ENCODE measurements at regions not wholly inside any gene's neighbourhood (a gene's known extent, or its start where the extent isn't known, plus 50 kb on each side); places are given as distances from the start of the nearest gene placed in this dataset.

GRCh38 chr9:567747-568305, 273.7 kb upstream of the DMRT1 start:
- Histone ChIP-seq H3K27ac (ENCODE audit: extremely low read length, insufficient read depth, low read length) (no peak overlapping the region), H4K20me1 (ENCODE audit: insufficient read depth, low read length) (no peaks in the 10 kb centered on the region), H3K79me2 (ENCODE audit: insufficient read depth, low read length) (no peaks in the 10 kb centered on the region), H3K4me1 (ENCODE audit: insufficient read depth, low read length) (peaks cover 7% of the 10 kb centered on the region), H3K9me3 (ENCODE audit: low read length) (no peaks in the 10 kb centered on the region), H2AFZ (ENCODE audit: low read length) (no peak overlapping the region), H3K4me2 (ENCODE audit: low read depth, low read length) (no peak overlapping the region), H3K36me3 (replicated peaks in 1 of 2; ENCODE audit: control insufficient read depth in 1 of 2, insufficient read depth in 2 of 2, low read length in 2 of 2) (no peaks in the 10 kb centered on the region), H3K27me3 (ENCODE audit: control insufficient read depth in 1 of 2, insufficient read depth in 2 of 2, low read length in 2 of 2) (no peaks in the 10 kb centered on the region), H3K9ac (ENCODE audit: insufficient read depth, low read depth, low read length) (no peak overlapping the region), H3K4me3 (replicated peaks in 1 of 3; ENCODE audit: insufficient read depth in 1 of 3, low read depth in 2 of 3, low read length in 3 of 3) (no peak overlapping the region)
- in situ Hi-C loops (cut with HindIII; ENCODE audit: extremely low pct_ligation_motif_present, low pct_unique_long_range_greater_than_20kb) (no loop called here), intact Hi-C loops (cut with micrococcal nuclease; ENCODE audit: unreplicated experiment) (no loop called here)
- ChIA-PET CTCF (ENCODE audit: low intra/inter-chr PET ratio, low total read pairs) (no interaction called here), POLR2A (no interaction called here)
- TF ChIP-seq HNRNPK (IDR thresholded peaks at IDR 0.05; ENCODE audit: low read depth, low read length, poor library complexity, severe bottlenecking) = no peak
- TF ChIP-seq ETV6 (CRISPR knock-in tag; conservative IDR thresholded peaks at IDR 0.05) = no peak
- TF ChIP-seq ZC3H13 (CRISPR knock-in tag; IDR thresholded peaks at IDR 0.05) = no peak
- TF ChIP-seq NCOA2 (CRISPR knock-in tag; IDR thresholded peaks at IDR 0.05) = no peak
- TF ChIP-seq KLF6 (CRISPR knock-in tag; IDR thresholded peaks at IDR 0.05) = no peak
- no peak for TF ChIP-seq ZFP36 (IDR thresholded peaks at IDR 0.05; ENCODE audit: borderline replicate concordance, low read depth, low read length, partially characterized antibody)
- TF ChIP-seq CBX2 (IDR thresholded peaks at IDR 0.05; ENCODE audit: low read depth, low read length) = no peak
- TF ChIP-seq CBX2 (CRISPR knock-in tag; IDR thresholded peaks at IDR 0.05; ENCODE audit: low read depth) = no peak
- TF ChIP-seq CENPBD1 (CRISPR knock-in tag; IDR thresholded peaks at IDR 0.05; ENCODE audit: borderline replicate concordance, low read depth) = no peak
- ATAC-seq (no peak), FAIRE-seq (no peak), DNase-seq (ENCODE audit: low spot score) (no peak)
- no TSS peak for BruUV-seq (replicated peaks)
- 19% methylated on average over 3 of the region's 3 CpGs for WGBS (ENCODE audit: low lambda C conversion rate)

DNA sequence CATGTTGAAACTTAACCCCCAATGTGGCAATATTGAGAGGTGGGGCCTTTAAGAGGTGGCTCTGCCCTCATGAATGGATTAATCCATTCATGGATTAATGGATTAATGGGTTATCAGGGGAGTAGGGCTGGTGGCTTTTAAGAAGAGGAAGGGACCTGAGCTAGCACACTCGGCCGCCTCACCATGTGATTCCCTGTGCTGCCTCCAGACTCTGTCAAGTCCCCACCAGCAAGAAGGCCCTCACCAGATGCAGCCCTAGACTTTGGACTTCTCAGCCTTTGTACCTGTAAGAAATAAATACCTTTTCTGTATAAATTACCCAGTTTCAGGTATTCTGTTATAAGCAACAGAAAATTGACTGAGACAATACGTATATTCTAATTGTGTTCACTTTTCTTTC, 272.2 kb upstream of the DMRT1 start:
- H3K27ac ChIP-seq (ENCODE audit: extremely low read length, insufficient read depth, low read length) = no peak overlapping the region
- H3K9ac ChIP-seq (ENCODE audit: insufficient read depth, low read depth, low read length) = no peak overlapping the region
- no peaks in the 10 kb centered on the region for H3K79me2 ChIP-seq (ENCODE audit: insufficient read depth, low read length)
- H3K4me2 ChIP-seq (ENCODE audit: low read depth, low read length) = no peak overlapping the region
- no peak for ATAC-seq
- in situ Hi-C loops (cut with HindIII; ENCODE audit: extremely low pct_ligation_motif_present, low pct_unique_long_range_greater_than_20kb) (no loop called here), intact Hi-C loops (cut with micrococcal nuclease; ENCODE audit: unreplicated experiment) (no loop called here)
- no peaks in the 10 kb centered on the region for H3K9me3 ChIP-seq (ENCODE audit: low read length)
- DNase-seq (ENCODE audit: low spot score) = no peak
- FAIRE-seq = no peak
- H2AFZ ChIP-seq (ENCODE audit: low read length) = no peak overlapping the region
- H3K27me3 ChIP-seq (ENCODE audit: control insufficient read depth in 1 of 2, insufficient read depth in 2 of 2, low read length in 2 of 2) = no peaks in the 10 kb centered on the region
- H3K36me3 ChIP-seq (replicated peaks in 1 of 2; ENCODE audit: control insufficient read depth in 1 of 2, insufficient read depth in 2 of 2, low read length in 2 of 2) = no peaks in the 10 kb centered on the region
- no TSS peak for BruUV-seq (replicated peaks)
- CTCF ChIA-PET (ENCODE audit: low intra/inter-chr PET ratio, low total read pairs) = no interaction called here
- H4K20me1 ChIP-seq (ENCODE audit: insufficient read depth, low read length) = no peaks in the 10 kb centered on the region
- WGBS (ENCODE audit: low lambda C conversion rate) = 46% methylated on average over 3 of the region's 3 CpGs
- no peak overlapping the region for H3K4me3 ChIP-seq (replicated peaks in 1 of 3; ENCODE audit: insufficient read depth in 1 of 3, low read depth in 2 of 3, low read length in 3 of 3)
- H3K4me1 ChIP-seq (ENCODE audit: insufficient read depth, low read length) = peaks cover 7% of the 10 kb centered on the region
- POLR2A ChIA-PET = no interaction called here
- TF ChIP-seq SRF (IDR thresholded peaks at IDR 0.05; ENCODE audit: low read depth, low read length) = no peak
- TF ChIP-seq ZNF878 (CRISPR knock-in tag; IDR thresholded peaks at IDR 0.05) = no peak
- TF ChIP-seq, protein P1, sequence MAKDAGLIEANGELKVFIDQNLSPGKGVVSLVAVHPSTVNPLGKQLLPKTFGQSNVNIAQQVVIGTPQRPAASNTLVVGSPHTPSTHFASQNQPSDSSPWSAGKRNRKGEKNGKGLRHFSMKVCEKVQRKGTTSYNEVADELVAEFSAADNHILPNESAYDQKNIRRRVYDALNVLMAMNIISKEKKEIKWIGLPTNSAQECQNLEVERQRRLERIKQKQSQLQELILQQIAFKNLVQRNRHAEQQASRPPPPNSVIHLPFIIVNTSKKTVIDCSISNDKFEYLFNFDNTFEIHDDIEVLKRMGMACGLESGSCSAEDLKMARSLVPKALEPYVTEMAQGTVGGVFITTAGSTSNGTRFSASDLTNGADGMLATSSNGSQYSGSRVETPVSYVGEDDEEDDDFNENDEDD (CRISPR knock-in tag; IDR thresholded peaks at IDR 0.05; ENCODE audit: borderline replicate concordance) = no peak
- no peak for TF ChIP-seq SRSF9 (IDR thresholded peaks at IDR 0.05; ENCODE audit: borderline replicate concordance, insufficient read depth, low read depth, low read length, poor library complexity, severe bottlenecking)
- TF ChIP-seq EZH2 (conservative IDR thresholded peaks at IDR 0.05; ENCODE audit: low read depth, low read length) = no peak
- TF ChIP-seq NFYB (CRISPR knock-in tag; IDR thresholded peaks at IDR 0.05) = no peak
- TF ChIP-seq ZNF253 (CRISPR knock-in tag; IDR thresholded peaks at IDR 0.05; ENCODE audit: borderline replicate concordance) = no peak
- TF ChIP-seq TIGD3 (CRISPR knock-in tag; IDR thresholded peaks at IDR 0.05; ENCODE audit: borderline replicate concordance) = no peak

All from HepG2 (cell line).